NCI-H460 (cell line): ENCODE measurements at regions not wholly inside any gene's neighbourhood (a gene's known extent, or its start where the extent isn't known, plus 50 kb on each side); places are given as distances from the start of the nearest gene placed in this dataset.
"Not testable (repeated sequence)": the region's sequence is repeated elsewhere in the genome, so short reads cannot be mapped to it uniquely, and the experiment has no call there.

Experiments
- DNase-seq: peaks from one replicate; pipeline ENCODE4 v3.0.0-alpha.2; 2016; ENCODE audit warnings: low read depth; ENCODE audit errors: extremely low read depth

- DNase-seq, result no peak
These were observed 817.5 kb upstream of the SLC35B3 start for GRCh38 chr6:9252799-9253198.

DNA sequence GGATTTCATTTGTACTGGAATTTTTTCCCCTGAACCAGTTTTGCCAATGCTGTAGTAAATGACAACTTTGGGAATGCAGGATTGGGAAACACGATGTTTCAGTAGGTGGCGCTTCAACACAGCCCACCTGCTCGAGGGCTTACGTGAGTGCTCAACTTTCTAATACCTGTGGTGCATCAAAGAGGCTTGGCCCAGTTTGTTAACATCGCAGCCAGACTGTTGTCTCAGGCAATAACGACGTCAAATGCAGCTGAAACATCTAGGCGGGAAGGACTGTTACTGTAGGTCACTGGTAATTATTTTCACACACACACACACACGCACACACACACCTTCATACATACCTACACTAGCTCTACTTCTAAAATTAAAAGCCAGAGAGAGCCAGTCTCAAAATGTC, 815.5 kb upstream of the SLC35B3 start:
- peak; percentile 66 for DNase-seq

- no peak for DNase-seq
These were observed 812.8 kb upstream of the SLC35B3 start for GRCh38 chr6:9248133-9248532.

DNA sequence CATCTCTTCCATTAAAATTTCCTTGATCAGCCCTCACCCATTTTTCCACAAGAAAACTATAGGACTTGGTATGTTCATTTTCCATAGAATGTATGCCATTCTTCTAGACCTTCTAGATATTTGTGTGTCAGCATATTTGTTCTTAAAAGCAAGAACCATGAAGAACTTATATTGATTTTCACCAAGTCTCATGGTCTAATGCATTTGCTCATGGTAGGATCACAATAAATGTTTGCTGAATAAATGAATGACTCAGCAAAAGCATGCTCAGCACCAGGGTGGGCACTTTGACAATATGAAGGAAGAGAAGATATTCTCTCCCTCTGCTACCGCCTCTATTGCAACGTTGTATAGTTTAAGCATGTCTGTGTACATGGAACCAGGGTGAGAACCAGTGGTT, 805.5 kb upstream of the SLC35B3 start:
- no peak for DNase-seq

GRCh38 chr6:9236443-9236842, 801.1 kb upstream of the SLC35B3 start:
- no peak for DNase-seq

DNA sequence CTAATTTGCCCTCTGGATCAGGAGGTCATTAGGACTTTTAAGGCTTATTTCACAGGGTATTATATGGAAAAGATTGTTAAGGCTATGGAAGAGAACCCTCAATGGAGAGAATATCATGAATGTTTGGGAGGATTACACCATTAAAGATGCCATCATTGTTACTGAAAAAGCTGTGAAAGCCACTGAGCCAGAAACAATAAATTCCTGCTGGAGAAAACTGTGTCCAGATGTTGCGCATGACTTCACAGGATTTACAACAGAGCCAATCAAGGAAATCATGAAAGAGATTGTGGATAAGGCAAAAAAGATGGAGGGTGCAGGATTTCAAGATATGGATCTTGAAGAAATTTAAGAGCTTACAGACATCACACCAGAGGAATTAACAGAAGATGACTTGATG, 798.3 kb upstream of the SLC35B3 start:
- DNase-seq, result no peak

DNA sequence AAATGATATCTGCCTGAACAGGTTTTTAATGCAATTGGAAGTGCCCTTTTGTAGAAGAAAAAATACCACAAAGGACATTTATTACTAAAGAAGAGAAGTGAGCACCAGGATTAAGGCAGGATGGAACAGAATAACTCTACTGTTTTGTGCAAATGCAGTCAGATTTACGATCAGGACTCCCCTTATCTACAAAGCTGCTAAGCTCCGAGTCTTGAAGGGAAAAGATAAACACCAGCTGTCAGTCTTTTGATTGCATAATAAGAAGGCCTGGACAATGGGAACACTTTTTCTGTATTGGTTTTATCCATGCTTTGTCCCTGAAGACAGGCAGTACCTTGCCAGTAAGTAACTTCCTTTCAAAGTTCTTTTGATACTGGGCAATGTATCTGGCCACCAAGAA, 797.9 kb upstream of the SLC35B3 start:
- no peak for DNase-seq

DNA sequence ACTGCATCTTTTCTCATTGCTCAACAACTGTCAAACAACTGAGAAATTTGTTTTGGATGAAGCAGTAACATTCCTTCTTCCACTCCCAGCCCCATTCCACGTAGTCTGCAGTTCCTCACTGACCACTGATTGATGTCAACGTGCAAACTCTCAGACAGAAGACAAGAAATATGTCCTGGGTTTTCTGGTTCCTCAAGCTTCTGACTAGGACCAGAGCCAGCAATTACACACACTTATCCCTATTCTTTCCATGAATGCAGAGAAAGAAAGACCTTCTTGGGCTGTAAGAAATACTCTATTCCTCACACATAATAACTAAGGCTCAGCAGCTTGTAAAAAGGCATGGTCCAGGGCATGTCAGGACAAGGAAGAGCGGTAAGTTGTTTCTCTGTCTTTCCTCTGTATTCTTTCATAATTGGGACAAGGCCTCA, 790.1 kb upstream of the SLC35B3 start:
- DNase-seq, result peak; percentile 87

GRCh38 chr6:9224539-9224938, 789.2 kb upstream of the SLC35B3 start:
- peak; percentile 38 for DNase-seq

DNA sequence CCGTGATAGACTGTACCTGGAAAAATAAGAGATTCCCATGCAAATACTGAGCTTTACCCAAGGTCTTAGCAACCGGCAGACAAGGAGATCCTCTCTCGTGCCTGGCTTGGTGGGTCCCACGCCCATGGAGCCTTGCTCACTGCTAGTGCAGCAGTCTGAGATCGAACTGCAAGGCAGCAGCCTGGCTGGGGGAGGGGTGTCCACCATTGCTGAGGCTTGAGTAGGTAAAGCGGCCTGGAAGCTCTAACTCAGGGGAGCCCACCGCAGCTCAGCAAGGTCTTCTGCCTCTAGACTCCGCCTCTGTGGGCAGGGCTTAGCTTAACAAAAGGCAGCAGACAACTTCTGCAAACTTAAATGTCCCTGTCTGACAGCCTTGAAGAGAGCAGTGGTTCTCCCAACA, 778.4 kb upstream of the SLC35B3 start:
- not testable (repeated sequence) for DNase-seq

- no peak for DNase-seq
These were observed 773.6 kb upstream of the SLC35B3 start for GRCh38 chr6:9208966-9209365.

GRCh38 chr6:9205645-9206044, 770.3 kb upstream of the SLC35B3 start:
- DNase-seq, result no peak

DNA sequence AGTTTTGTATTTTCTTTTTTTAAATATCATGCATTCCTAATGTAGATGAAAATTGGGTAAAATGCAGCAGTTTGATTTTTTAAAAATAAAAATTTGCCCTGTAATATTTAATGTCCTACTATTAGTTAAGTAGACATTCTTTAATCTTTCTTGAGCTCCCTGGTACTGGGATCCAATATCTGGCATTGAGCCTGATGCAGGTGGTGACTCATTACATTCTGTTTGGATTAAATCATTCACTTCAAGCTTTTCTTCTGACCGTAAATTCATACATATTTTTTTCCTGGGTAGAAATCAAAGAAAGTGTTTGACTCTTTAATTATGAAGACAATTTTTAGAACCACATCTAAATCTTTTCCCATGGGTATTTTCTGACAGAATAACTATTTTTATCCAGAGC, 768.8 kb upstream of the SLC35B3 start:
- DNase-seq, result peak; percentile 15

GRCh38 chr6:9200712-9201111, 765.4 kb upstream of the SLC35B3 start:
- no peak for DNase-seq

- no peak for DNase-seq
These were observed 762.4 kb upstream of the SLC35B3 start for GRCh38 chr6:9197726-9198125.

DNA sequence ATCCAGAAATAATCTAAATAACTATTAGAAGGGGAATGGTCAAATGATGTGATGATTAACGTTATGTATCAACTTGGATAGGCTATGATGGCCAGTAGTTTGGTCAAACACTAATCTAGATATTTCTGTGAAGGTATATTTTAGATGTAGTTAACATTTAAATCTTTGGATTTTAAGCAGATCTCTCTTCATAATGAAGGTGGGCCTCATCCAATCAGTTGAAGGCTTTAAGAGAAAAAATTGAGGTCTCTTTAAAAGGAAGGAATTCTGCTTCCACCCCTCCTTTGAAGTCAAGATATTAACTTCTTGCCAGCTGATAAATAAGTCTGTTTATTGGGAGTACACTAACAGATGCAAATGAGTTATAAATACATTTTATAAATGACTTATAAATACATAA, 760.0 kb upstream of the SLC35B3 start:
- DNase-seq, result no peak

GRCh38 chr6:9192405-9192909, 757.1 kb upstream of the SLC35B3 start:
- DNase-seq, result no peak

DNA sequence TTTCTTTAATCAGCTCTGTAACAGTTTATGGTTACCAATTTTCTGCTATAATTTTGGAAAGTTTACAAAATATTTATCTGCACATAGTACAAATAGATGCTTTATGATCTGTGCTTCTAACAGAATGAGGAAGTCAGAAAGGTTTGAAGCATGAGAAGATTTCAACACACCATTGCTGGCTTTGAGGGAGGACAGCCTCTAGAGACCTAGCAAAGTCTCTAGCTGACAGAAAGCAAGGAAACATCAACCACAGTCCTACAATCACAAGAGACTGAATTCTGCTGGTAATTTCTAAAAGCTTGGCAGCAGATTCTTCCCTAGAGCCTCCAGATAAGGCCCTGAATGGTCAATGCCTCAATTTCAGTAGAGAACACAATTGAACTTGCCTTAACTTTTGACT, 750.8 kb upstream of the SLC35B3 start:
- no peak for DNase-seq

- no peak for DNase-seq
These were observed 742.7 kb upstream of the SLC35B3 start for GRCh38 chr6:9178071-9178470.

DNA sequence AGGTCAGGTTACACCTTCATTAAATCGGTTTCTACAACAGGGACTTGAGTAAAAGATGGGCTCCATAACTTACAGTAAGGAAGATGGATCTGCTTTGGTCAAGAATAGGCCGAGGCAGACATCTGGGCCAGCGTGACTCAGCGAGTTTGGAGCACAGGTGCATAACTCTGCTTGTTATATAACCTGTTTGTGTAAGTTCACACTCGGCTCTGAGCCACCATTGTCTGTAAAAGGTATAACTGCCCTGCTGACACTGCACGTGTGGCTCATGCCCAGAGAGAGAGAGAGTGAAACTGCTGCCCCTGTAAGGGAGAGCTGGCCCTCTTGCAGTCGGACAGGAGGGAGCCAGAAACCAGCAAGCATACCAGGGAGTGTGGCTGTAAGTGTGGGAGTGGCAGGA, 737.9 kb upstream of the SLC35B3 start:
- no peak for DNase-seq

DNA sequence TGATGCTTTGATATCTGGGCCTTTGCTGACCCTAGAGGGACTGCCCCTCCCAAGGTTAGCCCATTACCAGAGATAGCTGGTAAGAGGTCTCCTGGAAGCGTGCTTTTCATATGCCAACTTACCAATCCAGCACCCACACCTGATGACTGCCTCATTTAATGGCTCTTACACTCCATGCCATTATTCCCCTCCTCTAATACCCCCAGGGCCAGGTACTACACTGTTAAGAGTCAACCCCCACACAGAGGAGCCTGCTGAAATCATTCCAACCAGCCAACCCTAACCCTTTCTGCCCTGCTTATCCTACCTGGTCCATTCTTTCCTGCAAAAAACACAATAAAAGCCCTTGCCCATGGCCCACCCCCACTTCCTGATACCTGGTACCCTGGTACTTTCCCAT, 736.8 kb upstream of the SLC35B3 start:
- no peak for DNase-seq

- DNase-seq, result no peak
These were observed 733.3 kb upstream of the SLC35B3 start for GRCh38 chr6:9168669-9169068.

GRCh38 chr6:9161731-9162130, 726.4 kb upstream of the SLC35B3 start:
- no peak for DNase-seq

DNA sequence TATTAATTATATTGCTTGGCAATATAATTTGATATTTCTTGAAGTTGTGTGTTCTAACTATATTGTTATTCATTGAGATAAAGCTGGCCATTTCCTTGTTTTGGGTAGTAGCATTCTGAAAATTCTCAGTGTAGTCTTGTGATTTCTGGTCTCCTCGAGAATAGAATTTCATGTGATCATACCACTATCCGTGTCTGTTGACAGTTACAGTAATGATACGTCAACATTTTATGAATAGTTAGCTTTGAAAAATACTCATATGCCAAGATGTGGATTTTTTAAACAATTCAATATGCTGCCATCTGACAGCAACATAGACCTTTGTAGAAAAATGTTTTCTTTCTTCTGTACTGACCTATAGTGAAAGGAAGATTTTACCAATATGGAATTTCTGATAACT, 723.7 kb upstream of the SLC35B3 start:
- no peak for DNase-seq
